Upper lobe of right lung (tissue), 1 donor: ENCODE measurements at regions not wholly inside any gene's neighbourhood (a gene's known extent, or its start where the extent isn't known, plus 50 kb on each side); places are given as distances from the start of the nearest gene placed in this dataset.

ENCODE experiments used
- ATAC-seq: fragments of 200-7000 bp; cut with Tn5 transposase; one replicate; pipeline ENCODE4 v1.9.1; 2020; ENCODE audit warnings: mild to moderate bottlenecking, moderate library complexity
- DNase-seq: peaks from one replicate; pipeline ENCODE4 v3.0.0-alpha.2; 2020
- H3K27ac ChIP-seq: fragments of 200-600 bp; one replicate; pipeline ENCODE4 v1.8.0; 2022
- H3K27me3 ChIP-seq: fragments of 200-600 bp; one replicate; pipeline ENCODE4 v1.8.0; 2022; ENCODE audit warnings: mild to moderate bottlenecking
- H3K36me3 ChIP-seq: fragments of 200-600 bp; one replicate; pipeline ENCODE4 v1.8.0; 2022
- H3K4me1 ChIP-seq: fragments of 200-600 bp; one replicate; pipeline ENCODE4 v1.8.0; 2022
- H3K4me3 ChIP-seq: fragments of 200-600 bp; one replicate; pipeline ENCODE4 v1.8.0; 2022; ENCODE audit warnings: mild to moderate bottlenecking
- H3K9me3 ChIP-seq: fragments of 200-600 bp; one replicate; pipeline ENCODE4 v1.8.0; 2022
- intact Hi-C: fragments of 100-400 bp; cut with DNase I; formaldehyde crosslinking; loops from one replicate; pipeline ENCODE4 v1.11.0; 2022
- TF ChIP-seq, protein P1 (sequence below): fragments of 200-600 bp; IDR thresholded peaks from one replicate; pipeline ENCODE4 v1.8.0; 2022; ENCODE audit warnings: antibody characterized with exemption
- donor health status: DM: no; HTN: yes; CAD: no; lungs with severe emphysema.

DNA sequence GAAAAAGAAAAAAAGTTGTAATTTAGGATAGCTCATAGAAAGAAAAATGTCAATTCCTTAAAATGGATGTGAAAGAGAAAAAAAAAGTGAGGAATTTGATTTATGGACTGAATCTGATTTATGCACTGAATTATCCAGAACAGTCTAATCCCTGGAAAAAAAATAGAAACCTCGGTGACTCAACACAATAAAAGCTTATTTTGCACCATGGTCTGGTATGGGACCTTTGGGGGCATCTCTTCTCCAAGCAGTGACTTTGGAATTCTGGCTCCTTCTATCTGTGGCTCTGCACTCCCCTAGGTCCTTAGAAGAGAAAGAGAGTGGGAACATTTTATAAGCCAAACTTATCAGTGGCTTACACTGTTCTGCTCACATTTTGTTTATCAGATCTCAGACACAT lies 471.7 kb upstream of the B3GALT2 start:
- no peak for DNase-seq
- Histone ChIP-seq H3K27ac (no peak overlapping the region), H3K4me3 (no peak overlapping the region), H3K36me3 (no peaks in the 10 kb centered on the region), H3K9me3 (no peaks in the 10 kb centered on the region), H3K4me1 (peaks cover 8% of the 10 kb centered on the region), H3K27me3 (no peaks in the 10 kb centered on the region)
- TF ChIP-seq, protein P1, sequence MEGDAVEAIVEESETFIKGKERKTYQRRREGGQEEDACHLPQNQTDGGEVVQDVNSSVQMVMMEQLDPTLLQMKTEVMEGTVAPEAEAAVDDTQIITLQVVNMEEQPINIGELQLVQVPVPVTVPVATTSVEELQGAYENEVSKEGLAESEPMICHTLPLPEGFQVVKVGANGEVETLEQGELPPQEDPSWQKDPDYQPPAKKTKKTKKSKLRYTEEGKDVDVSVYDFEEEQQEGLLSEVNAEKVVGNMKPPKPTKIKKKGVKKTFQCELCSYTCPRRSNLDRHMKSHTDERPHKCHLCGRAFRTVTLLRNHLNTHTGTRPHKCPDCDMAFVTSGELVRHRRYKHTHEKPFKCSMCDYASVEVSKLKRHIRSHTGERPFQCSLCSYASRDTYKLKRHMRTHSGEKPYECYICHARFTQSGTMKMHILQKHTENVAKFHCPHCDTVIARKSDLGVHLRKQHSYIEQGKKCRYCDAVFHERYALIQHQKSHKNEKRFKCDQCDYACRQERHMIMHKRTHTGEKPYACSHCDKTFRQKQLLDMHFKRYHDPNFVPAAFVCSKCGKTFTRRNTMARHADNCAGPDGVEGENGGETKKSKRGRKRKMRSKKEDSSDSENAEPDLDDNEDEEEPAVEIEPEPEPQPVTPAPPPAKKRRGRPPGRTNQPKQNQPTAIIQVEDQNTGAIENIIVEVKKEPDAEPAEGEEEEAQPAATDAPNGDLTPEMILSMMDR: no peak
- ATAC-seq: no peak
- intact Hi-C loops: no loop called here

DNA sequence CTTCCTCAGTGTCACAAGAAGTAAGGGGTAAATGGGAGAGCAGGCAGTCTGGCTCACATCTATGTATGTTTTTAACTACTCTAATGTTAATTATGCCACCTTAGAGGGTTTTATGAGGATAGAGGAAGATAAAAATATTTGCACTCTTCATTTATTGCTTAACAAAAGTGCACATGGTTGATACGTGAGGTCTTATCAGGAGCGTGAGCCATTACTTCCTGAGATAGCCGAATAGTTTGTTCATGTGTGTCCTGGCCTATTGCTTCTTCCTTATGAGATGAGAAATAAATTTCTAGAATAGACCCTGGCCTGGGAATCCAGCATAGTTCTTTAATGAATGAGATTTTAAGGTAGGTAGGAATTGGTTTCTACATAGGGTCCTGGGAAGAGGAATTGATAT lies 471.1 kb upstream of the B3GALT2 start:
- no peaks in the 10 kb centered on the region for H3K36me3 ChIP-seq
- H3K9me3 ChIP-seq: no peaks in the 10 kb centered on the region
- peaks cover 8% of the 10 kb centered on the region for H3K4me1 ChIP-seq
- no peak for ATAC-seq
- no peaks in the 10 kb centered on the region for H3K27me3 ChIP-seq
- no peak overlapping the region for H3K27ac ChIP-seq
- TF ChIP-seq, protein P1: no peak
- no peak overlapping the region for H3K4me3 ChIP-seq
- DNase-seq: no peak
- intact Hi-C loops: no loop called here

DNA sequence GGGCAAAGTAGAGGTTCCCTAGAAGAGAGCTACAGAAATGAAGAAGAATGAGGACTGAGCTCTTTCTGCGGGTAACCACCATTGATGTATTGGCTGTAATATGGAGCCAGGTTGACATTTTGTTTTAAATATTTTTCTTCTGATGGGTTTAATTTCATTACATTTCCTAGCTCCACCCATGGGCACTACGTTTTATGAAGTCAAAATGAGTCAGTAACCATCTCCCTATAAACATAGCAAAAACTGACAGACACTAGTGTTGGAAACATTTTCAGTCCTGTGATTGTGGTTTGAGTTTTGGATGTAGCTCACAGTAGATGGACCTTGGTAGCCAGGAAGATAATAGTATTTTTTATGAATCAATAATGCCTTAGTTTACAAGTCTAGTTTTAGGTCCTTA lies 470.4 kb upstream of the B3GALT2 start:
- Histone ChIP-seq H3K9me3 (no peaks in the 10 kb centered on the region), H3K4me3 (no peak overlapping the region), H3K36me3 (no peaks in the 10 kb centered on the region), H3K4me1 (peaks cover 8% of the 10 kb centered on the region), H3K27me3 (no peaks in the 10 kb centered on the region), H3K27ac (no peak overlapping the region)
- intact Hi-C loops: no loop called here
- ATAC-seq (no peak), DNase-seq (no peak)
- TF ChIP-seq, protein P1: no peak

DNA sequence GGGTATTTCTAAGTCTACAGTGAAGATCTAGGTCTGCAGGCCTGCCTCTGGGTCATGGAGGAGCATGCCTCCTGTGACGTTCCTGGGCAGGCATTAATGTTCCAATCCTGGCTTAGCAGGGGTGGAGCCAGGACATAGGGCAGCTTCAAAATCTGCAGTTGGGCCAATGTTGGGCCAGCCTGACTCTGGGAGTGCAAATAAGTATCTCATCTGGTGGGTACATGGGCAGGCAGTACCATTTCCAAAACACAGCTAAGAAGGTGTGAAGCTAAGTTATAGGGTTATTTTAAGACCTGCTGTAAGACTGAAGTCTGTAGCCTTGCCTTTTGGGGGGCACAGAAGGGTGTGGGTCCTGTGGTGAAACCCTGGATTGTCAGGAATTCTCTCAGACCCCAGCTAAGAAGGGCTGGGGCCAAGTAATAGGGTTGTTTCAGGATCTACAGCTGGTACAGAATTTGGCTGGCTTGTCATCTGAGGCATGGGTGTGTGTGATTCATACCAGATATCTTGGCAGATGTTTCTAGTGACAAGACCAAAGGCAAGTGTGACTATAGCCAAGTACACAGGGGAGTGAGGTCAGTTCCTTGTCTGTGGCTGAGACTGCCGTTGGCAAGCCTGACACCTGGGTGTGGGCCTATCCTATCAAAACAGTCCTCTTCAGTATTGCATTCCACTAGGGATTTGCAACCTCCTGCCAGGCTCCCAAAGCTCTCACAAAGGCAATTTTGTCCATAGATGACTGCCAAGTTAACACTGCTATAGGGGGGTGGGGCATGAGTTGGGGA lies 468.7 kb upstream of the B3GALT2 start:
- Histone ChIP-seq H3K4me3 (no peak overlapping the region), H3K27me3 (no peaks in the 10 kb centered on the region), H3K36me3 (no peaks in the 10 kb centered on the region), H3K4me1 (peaks cover 8% of the 10 kb centered on the region), H3K27ac (no peak overlapping the region), H3K9me3 (no peaks in the 10 kb centered on the region)
- intact Hi-C loops: no loop called here
- TF ChIP-seq, protein P1: no peak
- no peak for ATAC-seq
- no peak for DNase-seq

DNA sequence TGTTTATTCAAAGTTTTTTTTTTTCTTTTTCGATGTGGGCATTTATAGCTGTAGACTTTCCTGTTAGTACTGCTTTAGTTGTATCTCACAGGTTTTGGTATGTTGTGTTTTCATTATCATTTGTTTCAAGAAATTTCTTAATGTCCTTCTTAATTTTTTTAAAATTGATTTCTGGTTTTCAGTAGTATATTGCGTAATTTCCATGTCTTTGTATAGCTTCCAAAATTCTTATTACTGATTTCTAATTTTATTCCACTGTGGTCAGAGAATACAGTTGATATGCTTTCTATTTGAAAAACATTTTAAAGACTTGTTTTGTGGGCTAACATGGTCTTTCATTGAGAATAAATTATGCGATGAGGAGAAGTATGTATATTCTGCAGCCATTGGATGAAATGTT lies 463.2 kb upstream of the B3GALT2 start:
- no peak for DNase-seq
- Histone ChIP-seq H3K27ac (no peak overlapping the region), H3K4me1 (no peaks in the 10 kb centered on the region), H3K9me3 (no peaks in the 10 kb centered on the region), H3K36me3 (no peaks in the 10 kb centered on the region), H3K27me3 (no peaks in the 10 kb centered on the region), H3K4me3 (no peak overlapping the region)
- ATAC-seq: no peak
- TF ChIP-seq, protein P1: no peak
- intact Hi-C loops: no loop called here

DNA sequence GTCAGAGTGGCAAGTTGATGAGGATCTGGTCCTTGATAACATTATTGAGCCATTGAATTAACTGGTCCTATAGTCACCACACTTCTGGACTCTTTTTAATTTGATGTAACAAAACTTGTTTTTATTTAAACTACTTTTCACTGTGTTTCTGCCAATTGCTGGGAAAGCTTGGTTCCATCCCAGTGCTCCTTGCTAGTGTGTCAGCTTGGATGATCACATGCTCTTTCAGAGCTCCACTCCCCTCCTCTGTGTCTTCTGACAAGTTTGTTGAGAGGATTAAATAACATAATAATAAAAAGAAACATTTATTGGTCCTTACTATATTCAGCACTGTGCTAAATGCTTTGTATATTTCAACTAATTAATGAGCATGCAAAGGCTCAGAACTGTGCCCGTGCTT lies 448.5 kb upstream of the B3GALT2 start:
- no peak overlapping the region for H3K4me3 ChIP-seq
- no peaks in the 10 kb centered on the region for H3K36me3 ChIP-seq
- H3K27ac ChIP-seq: no peak overlapping the region
- no peaks in the 10 kb centered on the region for H3K27me3 ChIP-seq
- intact Hi-C loops: no loop called here
- no peaks in the 10 kb centered on the region for H3K4me1 ChIP-seq
- H3K9me3 ChIP-seq: no peaks in the 10 kb centered on the region
- DNase-seq: no peak
- no peak for ATAC-seq
- TF ChIP-seq, protein P1: no peak
